Mucosa of descending colon (tissue), 3 donors: ENCODE measurements at regions not wholly inside any gene's neighbourhood (a gene's known extent, or its start where the extent isn't known, plus 50 kb on each side); places are given as distances from the start of the nearest gene placed in this dataset.

Experiments
- ATAC-seq: fragments of 200-7000 bp; cut with Tn5 transposase; one replicate; pipeline ENCODE4 v1.9.1; 2020; ENCODE audit warnings: mild to moderate bottlenecking, moderate library complexity
- DNase-seq, 3 donors: peaks; one replicate each; pipeline ENCODE4 v3.0.0-alpha.2; 2020
- H3K36me3 ChIP-seq: fragments of 200-600 bp; one replicate; pipeline ENCODE4 v1.8.0; 2021; ENCODE audit warnings: low read depth, mild to moderate bottlenecking
- H3K4me1 ChIP-seq: fragments of 200-600 bp; one replicate; pipeline ENCODE4 v1.8.0; 2021; ENCODE audit warnings: low read depth, mild to moderate bottlenecking
- H3K4me3 ChIP-seq: fragments of 200-600 bp; one replicate; pipeline ENCODE4 v1.8.0; 2021; ENCODE audit warnings: mild to moderate bottlenecking
- H3K9me3 ChIP-seq: fragments of 200-600 bp; one replicate; pipeline ENCODE4 v1.8.0; 2021; ENCODE audit warnings: mild to moderate bottlenecking
- CTCF ChIP-seq: fragments of 200-600 bp; IDR thresholded peaks from one replicate; pipeline ENCODE4 v1.8.0; 2022; ENCODE audit warnings: antibody characterized with exemption, mild to moderate bottlenecking
- intact Hi-C, 2 donors: fragments of 100-400 bp; cut with DNase I in 1 of 2; cut with micrococcal nuclease in 1 of 2; formaldehyde crosslinking; loops; one replicate each; pipeline versions ENCODE4 v1.11.0 to v1.11.1; 2022; cut with DNase I, micrococcal nuclease
- donor health status: DM: no; HTN: no; CAD: no; lungs with moderate emphysema.
- donor health status: DM: no; HTN: no; CAD: no.
- donor health status: DM: no; HTN: yes; CAD: no.

GRCh38 chr2:47256416-47257087, 80.2 kb upstream of the CALM2 start:
- H3K4me1 ChIP-seq = no peaks in the 10 kb centered on the region
- ATAC-seq (no peak), DNase-seq (no peak)
- TF ChIP-seq CTCF = no peak
- H3K36me3 ChIP-seq = no peaks in the 10 kb centered on the region
- intact Hi-C loops = no loop called here
- H3K9me3 ChIP-seq = no peaks in the 10 kb centered on the region
- no peak overlapping the region for H3K4me3 ChIP-seq

DNA sequence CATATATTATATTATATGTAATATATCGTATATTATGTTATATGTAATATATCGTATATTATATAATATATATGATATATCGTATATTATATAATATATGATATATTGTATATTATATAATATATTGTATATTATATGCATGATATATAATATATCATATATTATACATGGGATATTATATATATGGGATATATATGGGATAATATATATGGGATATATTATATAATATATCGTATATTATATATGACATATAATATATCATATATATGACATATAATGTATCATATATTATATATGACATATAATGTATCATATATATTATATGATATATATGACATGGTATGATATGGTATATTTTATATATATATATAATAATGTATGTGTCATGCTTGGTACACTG, 79.5 kb upstream of the CALM2 start:
- Histone ChIP-seq H3K4me1 (no peaks in the 10 kb centered on the region), H3K36me3 (no peaks in the 10 kb centered on the region), H3K4me3 (no peak overlapping the region), H3K9me3 (no peaks in the 10 kb centered on the region)
- intact Hi-C loops = no loop called here
- ATAC-seq (no peak), DNase-seq (no peak)
- TF ChIP-seq CTCF = no peak

DNA sequence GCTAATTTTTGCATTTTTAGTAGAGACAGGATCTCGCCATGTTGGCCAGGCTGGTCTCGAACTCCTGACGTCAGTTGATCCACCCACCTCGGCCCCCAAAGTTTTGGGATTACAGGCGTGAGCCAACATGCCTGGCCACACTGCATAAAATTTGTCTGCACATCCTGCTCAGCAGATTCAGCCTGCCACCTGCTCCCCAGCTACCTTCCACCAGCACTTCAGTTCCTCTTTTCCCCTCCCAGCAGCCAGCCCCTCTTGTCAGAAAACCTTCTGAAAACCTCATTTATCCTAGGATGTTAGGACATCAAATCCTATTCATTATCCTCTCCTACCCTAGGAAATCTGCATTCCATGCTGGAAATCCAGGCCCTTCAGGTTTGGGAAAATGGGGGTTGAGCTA, 78.2 kb upstream of the CALM2 start:
- no peaks in the 10 kb centered on the region for H3K36me3 ChIP-seq
- H3K9me3 ChIP-seq = no peaks in the 10 kb centered on the region
- DNase-seq (no peak), ATAC-seq (no peak)
- H3K4me3 ChIP-seq = no peak overlapping the region
- intact Hi-C loops = no loop called here
- TF ChIP-seq CTCF = no peak
- H3K4me1 ChIP-seq = no peaks in the 10 kb centered on the region

- Histone ChIP-seq H3K4me3 (no peak overlapping the region), H3K36me3 (no peaks in the 10 kb centered on the region), H3K9me3 (no peaks in the 10 kb centered on the region), H3K4me1 (no peaks in the 10 kb centered on the region)
- ATAC-seq (no peak), DNase-seq (no peak)
- no peak for TF ChIP-seq CTCF
- intact Hi-C loops = no loop called here
Observed at GRCh38 chr2:47253447-47253846, 77.1 kb upstream of the CALM2 start.

GRCh38 chr2:47251404-47251675, 75.0 kb upstream of the CALM2 start:
- no peaks in the 10 kb centered on the region for H3K9me3 ChIP-seq
- ATAC-seq (no peak), DNase-seq (no peak)
- TF ChIP-seq CTCF = no peak
- H3K4me1 ChIP-seq = no peaks in the 10 kb centered on the region
- no peak overlapping the region for H3K4me3 ChIP-seq
- intact Hi-C loops = no loop called here
- no peaks in the 10 kb centered on the region for H3K36me3 ChIP-seq
